GM18867 (cell line): ENCODE measurements at regions not wholly inside any gene's neighbourhood (a gene's known extent, or its start where the extent isn't known, plus 50 kb on each side); places are given as distances from the start of the nearest gene placed in this dataset.
"Not testable (repeated sequence)": the region's sequence is repeated elsewhere in the genome, so short reads cannot be mapped to it uniquely, and the experiment has no call there.

Experiments
- ATAC-seq: cut with Tn5 transposase; IDR thresholded peaks from one replicate; pipeline ENCODE4 v1.9.1; 2021; ENCODE audit warnings: mild to moderate bottlenecking, moderate library complexity; ENCODE audit not compliant: unreplicated experiment

GRCh38 chr10:78231939-78232338 is 198.3 kb downstream of the RPS24 start:
- ATAC-seq = no peak

DNA sequence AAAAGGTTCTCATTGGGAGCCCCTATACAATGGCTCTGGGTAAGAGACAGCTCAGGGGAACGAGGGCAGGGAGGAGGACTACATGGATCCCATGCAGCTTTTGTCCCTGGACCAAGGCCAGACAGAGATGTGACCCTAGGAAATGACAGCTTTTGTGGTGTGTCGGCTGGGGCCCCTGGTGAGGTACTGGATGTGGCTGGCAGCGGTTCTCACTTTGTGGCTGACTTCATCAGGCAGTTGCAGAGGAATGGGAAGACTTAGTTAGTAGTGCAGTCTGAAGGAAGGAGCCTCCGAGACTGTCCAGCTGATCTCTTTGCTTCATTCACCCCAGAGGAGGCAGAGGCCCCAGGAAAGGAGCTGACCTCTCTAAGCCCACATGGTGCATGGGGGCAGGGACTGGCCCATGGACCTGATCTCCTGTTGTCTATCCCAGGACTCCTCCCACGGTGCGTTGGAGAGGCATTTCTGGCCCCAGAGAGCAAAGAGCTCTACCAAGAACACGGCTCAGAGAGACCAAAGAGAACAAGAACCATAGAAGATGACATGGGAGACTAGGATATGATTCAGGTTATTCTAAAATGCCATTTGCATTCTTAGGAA is 202.9 kb downstream of the RPS24 start:
- ATAC-seq = no peak

DNA sequence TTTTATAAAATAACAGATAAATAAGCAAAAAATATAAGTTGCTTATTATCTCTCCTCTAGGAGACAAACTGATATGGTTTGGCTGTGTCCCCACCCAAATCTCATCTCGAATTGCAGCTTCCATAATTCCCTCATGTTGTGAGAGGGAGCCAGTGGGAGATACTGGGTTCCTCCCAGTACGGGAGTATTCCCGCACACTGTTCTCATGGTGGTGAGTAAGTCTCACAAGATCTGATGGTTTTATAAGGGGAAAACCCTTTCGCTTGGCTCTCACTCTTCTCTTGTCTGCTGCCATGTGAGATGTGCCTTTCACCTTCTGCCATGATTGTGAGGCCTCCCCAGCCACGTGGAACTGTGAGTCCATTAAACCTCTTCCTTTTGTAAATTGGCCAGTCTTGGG is 204.3 kb downstream of the RPS24 start:
- ATAC-seq = not testable (repeated sequence)

DNA sequence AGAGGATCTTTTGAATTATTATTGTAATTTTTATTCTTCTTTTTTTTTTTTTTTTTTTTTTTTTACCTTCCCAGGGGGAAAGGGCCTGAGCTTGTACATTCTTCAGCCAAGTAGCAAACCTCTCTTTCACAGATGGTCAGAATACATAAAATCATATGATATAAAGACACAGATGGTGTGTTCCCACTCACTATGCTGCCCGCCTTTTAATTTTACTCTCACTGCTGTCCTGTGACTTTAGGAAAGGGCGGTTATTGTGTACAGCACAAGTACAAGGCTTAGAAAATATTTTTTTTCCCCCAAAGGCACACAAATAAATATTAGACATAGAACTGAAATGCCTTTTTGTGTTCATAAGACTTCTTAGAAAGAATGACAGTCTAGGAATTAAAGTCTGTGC is 213.6 kb downstream of the RPS24 start:
- ATAC-seq = no peak

DNA sequence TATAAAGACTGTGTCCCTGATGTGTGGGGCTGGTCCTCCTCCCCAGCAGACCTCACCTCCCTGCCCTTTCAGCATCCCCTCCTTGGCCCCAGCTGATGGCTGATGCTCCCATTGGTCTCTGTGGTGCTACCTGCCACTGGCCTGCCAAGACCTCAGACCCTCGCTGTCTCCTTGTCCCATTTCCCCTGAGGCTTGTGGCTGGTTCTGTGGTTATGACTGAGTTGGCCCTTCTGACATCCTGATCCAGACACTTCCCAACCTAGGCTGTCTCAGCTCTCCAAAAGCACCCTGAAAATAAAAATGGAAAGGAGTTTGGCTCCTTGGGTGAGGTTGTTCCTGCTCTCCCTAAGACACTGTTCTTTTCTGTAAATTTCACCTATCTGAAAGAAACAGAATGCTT is 214.2 kb downstream of the RPS24 start:
- no peak for ATAC-seq

- no peak for ATAC-seq
These were observed 215.2 kb downstream of the RPS24 start for GRCh38 chr10:78248651-78249464.

DNA sequence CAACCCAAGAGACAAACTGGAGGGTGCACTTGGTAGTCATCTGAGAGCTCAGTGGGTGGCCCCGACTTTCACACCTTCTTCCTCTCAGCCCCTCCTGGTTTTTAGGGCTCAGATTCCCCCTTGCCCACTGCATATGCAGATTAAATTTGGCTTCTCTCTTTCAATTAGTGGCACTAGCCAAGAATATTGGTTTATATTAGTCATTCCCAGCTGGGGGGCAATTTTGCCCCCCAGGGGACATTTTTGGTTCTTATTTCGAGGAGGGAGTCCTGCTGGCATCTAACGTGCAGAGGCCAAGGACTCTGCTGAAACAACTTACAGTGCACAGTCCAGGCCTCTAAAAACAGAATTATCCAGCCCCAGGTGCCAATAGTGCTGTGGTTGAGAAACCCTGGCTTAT is 216.0 kb downstream of the RPS24 start:
- no peak for ATAC-seq

DNA sequence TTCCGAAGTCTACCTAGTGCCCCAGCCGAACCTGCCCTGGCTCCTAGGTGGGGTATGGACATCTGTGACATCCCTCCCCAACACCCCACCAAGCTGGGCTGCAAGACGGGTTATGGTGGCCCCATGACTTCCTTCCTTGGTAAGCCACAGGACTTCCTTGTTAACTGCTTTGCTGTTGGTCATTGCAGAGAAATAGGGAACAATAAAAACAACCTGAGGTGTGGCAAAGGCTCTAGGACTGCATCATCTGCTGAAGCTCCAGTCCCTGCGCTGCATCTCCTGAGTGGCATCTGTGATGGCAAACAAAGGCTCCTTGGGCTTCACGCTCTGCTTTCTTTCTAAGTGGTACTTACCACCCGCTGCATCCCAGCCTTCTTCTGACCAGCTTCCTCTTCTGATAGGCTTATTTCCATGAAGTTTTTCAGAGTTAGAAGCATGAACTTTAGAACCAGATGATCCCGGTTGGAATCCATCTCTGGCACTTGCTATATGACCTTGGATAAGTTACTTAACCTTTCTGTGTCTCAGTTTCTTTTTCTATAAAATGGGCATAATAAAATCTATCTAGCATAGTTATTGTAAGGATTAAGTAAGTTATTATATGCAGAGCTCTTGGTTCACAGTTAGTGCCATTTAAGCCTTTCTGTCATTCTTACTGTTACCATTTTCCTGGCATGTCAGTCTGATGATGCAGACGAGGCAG is 216.8 kb downstream of the RPS24 start:
- ATAC-seq = no peak

DNA sequence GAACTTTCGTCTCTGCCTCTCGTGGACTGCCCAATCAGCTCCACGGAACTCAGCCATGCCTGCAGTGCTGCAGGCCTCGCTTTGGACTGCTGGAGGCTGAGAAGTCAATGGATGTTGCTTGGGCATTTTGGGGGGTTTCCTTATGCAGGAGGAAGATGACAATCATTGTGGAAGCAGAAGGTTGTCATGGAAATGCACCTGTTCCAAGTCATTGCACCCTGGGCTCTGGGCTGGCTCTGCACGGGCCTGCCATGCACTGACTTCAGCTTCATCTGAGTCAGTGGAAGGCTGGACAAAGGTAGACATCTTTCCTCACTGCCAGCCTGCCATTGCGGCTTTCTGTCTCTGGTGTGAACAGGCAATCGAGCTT is 217.3 kb downstream of the RPS24 start:
- no peak for ATAC-seq

DNA sequence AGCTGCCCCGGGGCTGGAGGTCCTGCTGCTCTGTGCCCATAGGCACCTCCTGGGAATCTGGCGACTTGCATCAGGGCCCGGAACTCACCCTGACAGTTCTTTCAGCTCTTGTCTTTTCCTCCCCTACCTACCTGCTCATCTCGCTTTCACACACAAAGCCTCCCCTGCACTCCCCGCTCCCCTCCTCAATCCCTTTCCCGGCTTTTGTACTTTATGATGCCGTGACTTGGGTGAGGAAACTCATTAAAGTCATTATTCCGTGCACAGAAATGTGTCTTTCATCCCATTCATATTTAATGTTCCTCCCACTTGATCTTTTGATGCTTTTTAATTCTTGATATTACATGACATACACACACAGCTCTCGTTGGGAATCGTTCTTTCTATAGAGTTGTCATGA is 218.6 kb downstream of the RPS24 start:
- no peak for ATAC-seq

DNA sequence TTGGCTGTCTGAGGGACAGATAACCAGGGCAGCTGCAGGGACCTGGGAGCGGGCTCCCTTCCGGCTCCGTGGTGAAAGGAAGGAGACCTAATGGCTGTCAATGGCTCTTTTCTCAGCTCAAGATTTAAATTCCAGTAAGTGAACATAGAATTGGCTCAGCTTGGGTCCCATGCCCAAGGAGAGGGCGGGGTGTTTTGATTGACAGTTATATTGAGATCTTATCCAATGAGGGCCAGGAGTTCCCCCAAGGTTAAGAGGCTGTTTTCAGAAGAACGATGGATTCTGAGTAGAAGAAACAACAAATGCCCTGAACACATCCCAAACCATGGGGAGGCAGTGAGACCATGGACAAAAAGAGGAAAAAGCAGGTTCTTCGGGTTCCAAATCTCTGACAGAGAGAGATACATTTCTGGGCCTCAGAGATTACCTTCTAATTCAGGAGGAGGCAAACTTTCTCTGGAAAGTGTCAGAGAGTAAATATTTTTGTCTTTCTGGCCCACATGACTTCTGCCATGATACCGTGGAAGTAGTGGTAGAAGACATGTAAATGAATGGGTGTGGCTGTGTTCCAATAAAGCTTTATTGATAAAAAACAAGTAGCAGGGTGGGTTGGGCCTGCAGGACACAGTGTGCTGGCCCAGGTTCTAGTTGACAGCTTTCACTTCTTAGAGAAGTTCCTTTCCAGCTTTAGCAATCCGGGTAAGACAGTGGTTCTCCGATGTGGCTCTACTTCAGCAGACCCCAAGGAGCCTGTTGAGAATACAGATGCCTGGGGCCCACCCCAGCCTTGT is 219.6 kb downstream of the RPS24 start:
- ATAC-seq = no peak

DNA sequence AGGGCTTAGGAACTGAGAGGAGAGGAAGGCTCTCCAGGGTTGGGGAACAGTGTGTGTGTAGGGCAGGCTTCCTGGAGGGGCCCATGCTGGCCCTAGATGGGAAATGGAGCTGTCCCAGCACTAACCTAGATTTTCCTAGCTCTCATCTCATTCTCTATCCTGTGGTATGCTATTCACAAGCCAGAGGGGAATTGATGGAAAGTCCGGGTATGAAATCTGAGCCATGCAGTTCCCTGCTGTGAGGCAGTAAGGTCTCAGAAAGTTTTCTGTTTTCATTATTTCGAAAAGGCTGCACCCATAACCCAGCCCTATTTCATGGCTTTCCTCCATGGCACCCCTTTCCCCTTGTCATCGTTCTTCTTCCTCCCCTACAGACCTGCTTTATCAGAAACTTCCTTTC is 220.3 kb downstream of the RPS24 start:
- ATAC-seq = no peak

GRCh38 chr10:78255214-78255613 is 221.6 kb downstream of the RPS24 start:
- no peak for ATAC-seq

DNA sequence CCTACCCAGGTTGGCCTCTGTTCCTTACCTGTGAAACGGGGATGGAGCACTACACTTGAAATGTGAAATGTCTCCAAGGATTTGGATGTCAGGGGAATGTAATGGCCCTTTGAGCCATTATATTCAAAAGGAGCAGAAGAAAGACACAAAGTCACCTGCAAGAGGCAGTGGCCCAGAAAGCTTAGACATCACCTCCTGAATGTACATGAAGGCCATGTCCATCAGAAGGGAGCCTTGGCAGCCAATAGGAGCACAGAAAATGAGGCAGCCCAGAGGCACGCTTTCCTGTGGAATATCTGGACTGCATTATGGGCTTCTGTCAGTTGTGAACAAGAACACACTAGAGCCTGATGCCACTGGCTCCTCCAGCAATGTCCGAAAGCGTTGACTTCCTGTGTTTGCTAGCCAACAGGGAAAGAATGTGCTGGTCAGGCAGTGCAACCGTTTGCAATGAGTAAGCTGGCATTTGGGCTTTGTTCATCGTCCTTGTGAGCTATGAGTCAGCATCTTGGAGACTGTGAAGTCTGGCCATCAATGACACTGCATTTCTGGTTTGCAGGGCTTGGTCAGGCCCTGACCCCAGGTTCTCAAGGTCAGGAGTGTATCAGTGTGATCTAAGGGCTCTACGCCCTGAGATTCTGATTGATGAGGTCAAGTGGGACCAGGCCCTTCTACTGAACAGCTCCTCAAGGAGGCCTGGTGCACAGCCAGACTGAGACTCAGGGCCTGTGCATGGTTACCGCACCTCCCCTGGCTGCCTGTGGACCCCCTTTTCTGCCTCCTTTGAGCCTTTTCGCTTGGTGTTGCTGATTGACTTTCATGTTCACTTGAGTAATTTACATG is 222.4 kb downstream of the RPS24 start:
- ATAC-seq = no peak

DNA sequence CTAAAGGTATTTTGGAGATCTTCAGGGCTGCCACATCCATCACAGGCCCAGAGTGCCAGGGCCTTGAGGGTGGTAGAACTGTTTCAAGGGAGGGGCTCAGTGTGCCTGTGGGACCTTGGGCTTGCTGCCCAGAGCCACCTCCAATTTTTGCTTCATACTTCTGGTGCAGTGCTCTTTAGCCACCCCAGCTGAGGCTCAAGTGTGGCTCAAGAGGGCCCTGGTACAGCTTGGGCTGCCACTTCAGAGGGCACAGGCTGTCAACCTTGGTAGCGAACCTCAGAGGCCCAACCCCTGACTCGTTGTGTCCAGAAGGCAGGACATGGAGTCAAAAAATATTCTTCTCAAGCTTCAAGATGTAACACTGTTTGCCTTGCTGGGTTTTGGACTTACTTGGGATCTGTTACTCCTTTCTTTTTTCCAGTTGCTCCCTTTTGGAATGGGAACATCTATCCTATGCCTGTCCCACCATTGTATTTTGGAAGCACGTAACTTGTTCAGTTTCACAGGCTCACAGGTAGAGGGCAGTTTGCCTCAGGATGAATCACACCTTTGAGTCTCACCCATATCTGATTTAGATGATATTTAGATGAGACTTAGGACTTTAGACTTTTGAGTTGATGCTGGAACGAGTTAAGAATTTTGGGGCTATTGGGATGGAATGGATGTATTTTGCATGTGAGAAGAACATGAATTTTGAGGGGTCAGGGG is 224.8 kb downstream of the RPS24 start:
- ATAC-seq = no peak

- no peak for ATAC-seq
These were observed 225.7 kb downstream of the RPS24 start for GRCh38 chr10:78259391-78259790.

DNA sequence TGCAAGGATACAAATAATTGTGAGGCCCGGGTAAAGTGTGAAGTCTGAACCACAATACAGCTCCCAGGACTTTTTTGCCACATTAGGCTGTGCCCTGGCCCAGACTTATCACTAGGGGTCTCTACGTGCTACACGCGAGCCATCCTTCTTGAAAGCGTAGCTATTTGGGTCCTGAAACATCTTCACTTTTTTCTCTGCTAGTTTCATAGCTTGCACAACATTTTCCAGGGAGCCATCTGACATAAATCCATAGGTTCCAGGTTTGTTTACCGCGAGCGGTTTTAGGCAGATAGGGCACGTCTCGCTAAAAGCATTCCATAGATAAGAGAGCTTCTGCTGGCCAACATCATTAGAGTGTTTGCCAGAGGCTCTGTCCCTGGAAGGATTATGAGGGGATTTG is 226.5 kb downstream of the RPS24 start:
- ATAC-seq = no peak

GRCh38 chr10:78260680-78261079 is 227.0 kb downstream of the RPS24 start:
- no peak for ATAC-seq

DNA sequence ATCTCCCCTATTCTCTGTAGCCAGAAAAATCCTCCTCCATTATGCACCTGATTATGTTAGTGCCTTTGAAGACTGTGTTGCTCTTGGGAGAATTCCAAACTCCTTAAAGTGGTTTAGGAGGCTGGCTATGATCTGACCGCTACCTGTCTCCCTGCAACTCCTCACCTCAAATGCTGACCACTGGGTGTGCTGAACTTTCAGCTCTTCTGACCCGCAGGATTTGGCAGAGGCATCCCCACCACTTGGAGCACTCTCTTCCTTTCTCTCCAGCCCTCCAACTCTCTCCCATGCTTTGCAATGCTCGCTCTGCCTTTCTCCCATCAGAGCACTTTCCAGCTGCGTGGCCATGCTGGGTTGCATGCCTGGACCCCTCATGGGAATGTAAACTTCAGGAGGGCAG is 227.6 kb downstream of the RPS24 start:
- no peak for ATAC-seq

GRCh38 chr10:78262860-78263259 is 229.2 kb downstream of the RPS24 start:
- ATAC-seq = no peak
